K562 (cell line): ENCODE measurements at regions not wholly inside any gene's neighbourhood (a gene's known extent, or its start where the extent isn't known, plus 50 kb on each side); places are given as distances from the start of the nearest gene placed in this dataset.

Source experiments
- ATAC-seq: fragments of 200-7000 bp; cut with Tn5 transposase; 3 replicates; pipeline ENCODE4 v1.9.1; 2020; ENCODE audit warnings: moderate library complexity
- BruUV-seq: library from RNA; stranded (reverse); fragments of 400-500 nt; replicated peaks from 2 replicates; lab custom pipeline; 2021; lab: Mats Ljungman, UMichigan
- CTCF ChIA-PET: fragments of 300-600 bp; formaldehyde crosslinking; extraction: SDS; loops from one replicate; lab custom pipeline; 2021; ENCODE audit warnings: low intra/inter-chr PET ratio; lab: Yijun Ruan, JAX
- POLR2A ChIA-PET: fragments of 300-600, 350-650 bp; sonication (Branson Sonifier 250); formaldehyde crosslinking; extraction: SDS; loops from one replicate; lab custom pipeline; 2021; ENCODE audit warnings: antibody characterized with exemption, inconsistent platforms; lab: Yijun Ruan, JAX
- DNase-seq, 4 experiments: peaks; one replicate each; pipeline versions ENCODE4 v3.0.0 to v3.0.0-alpha.2; 2011 to 2018; ENCODE audit warnings: low spot score in 3 of 4, mixed read lengths in 3 of 4; ENCODE audit errors: extremely low read depth in 1 of 4
- FAIRE-seq: peaks from 2 replicates; lab custom pipeline; 2011; peaks lifted over from hg19 to GRCh38; lab: Jason Lieb, UNC
- H2AFZ ChIP-seq: 2 replicates; pipeline ENCODE4 v1.6.0; 2011; ENCODE audit warnings: low read depth, low read length, control low read depth, inconsistent platforms
- H3K27ac ChIP-seq: fragments of 200-600 bp; 3 replicates; pipeline ENCODE4 v1.8.0; 2011; ENCODE audit warnings: low read depth, mild to moderate bottlenecking, control low read depth, inconsistent platforms, low read length, moderate library complexity, mixed read lengths; ENCODE audit errors: extremely low read depth
- H3K27me3 ChIP-seq, 2 experiments: fragments of 300-600 bp in 1 of 2; 2 replicates in 1 of 2; 3 replicates in 1 of 2; pipeline versions ENCODE4 v1.6.0 to v1.8.0; 2011; ENCODE audit warnings: inconsistent platforms in 2 of 2, low read length in 2 of 2, mild to moderate bottlenecking in 1 of 2, mixed read lengths in 1 of 2, moderate library complexity in 1 of 2; ENCODE audit not compliant: control insufficient read depth in 2 of 2, insufficient read depth in 2 of 2
- H3K36me3 ChIP-seq: fragments of 300-600 bp; 3 replicates; pipeline ENCODE4 v1.8.0; 2011; ENCODE audit warnings: mild to moderate bottlenecking, low read length, inconsistent platforms; ENCODE audit not compliant: control insufficient read depth, insufficient read depth
- H3K4me1 ChIP-seq, 2 experiments: fragments of 200-600 bp in 1 of 2; replicated peaks in 1 of 2; 2 replicates in 1 of 2; 3 replicates in 1 of 2; pipeline versions ENCODE4 v1.5.1 to v1.8.0; 2011; ENCODE audit warnings: inconsistent platforms in 2 of 2, low read length in 2 of 2, mild to moderate bottlenecking in 1 of 2, mixed read lengths in 1 of 2, moderate library complexity in 1 of 2; ENCODE audit not compliant: control insufficient read depth in 2 of 2, insufficient read depth in 2 of 2
- H3K4me2 ChIP-seq: 2 replicates; pipeline ENCODE4 v1.6.1; 2011; ENCODE audit warnings: low read length, control low read depth, inconsistent platforms, mixed read lengths; ENCODE audit not compliant: insufficient read depth
- H3K4me3 ChIP-seq: fragments of 200-600 bp; sonication (generic), shearing (Covaris generic); 2 replicates; pipeline ENCODE4 v1.5.1; 2016; ENCODE audit warnings: control low read depth, inconsistent platforms
- H3K79me2 ChIP-seq: fragments of 200-600 bp; 3 replicates; pipeline ENCODE4 v1.8.0; 2011; ENCODE audit warnings: low read length, inconsistent platforms; ENCODE audit not compliant: control insufficient read depth, insufficient read depth
- H3K9ac ChIP-seq, 2 experiments: 2 replicates each; pipeline versions ENCODE4 v1.6.0 to v1.6.1; 2011; ENCODE audit warnings: low read depth in 2 of 2, low read length in 2 of 2, control low read depth in 1 of 2, inconsistent platforms in 1 of 2, mild to moderate bottlenecking in 1 of 2, mixed read lengths in 1 of 2; ENCODE audit not compliant: insufficient read depth in 1 of 2
- H3K9me1 ChIP-seq: one replicate; pipeline ENCODE4 v1.6.0; 2011; ENCODE audit warnings: inconsistent platforms, mild to moderate bottlenecking, low read length, moderate library complexity; ENCODE audit not compliant: control insufficient read depth, insufficient read depth
- H3K9me3 ChIP-seq: replicated peaks from 2 replicates; pipeline ENCODE4 v1.5.1; 2011; ENCODE audit warnings: low read depth, low read length, inconsistent platforms; ENCODE audit not compliant: control insufficient read depth, insufficient read depth
- H4K20me1 ChIP-seq: replicated peaks from 2 replicates; pipeline ENCODE4 v1.6.1; 2011; ENCODE audit warnings: low read length, inconsistent platforms, mixed read lengths; ENCODE audit not compliant: control insufficient read depth, insufficient read depth
- ZBED1 ChIP-seq: IDR thresholded peaks from 2 replicates; pipeline ENCODE4 v1.6.1; 2014
- ZNF780A ChIP-seq: fragments of 250-450 bp; sonication (Bioruptor Pico); IDR thresholded peaks from 2 replicates; pipeline ENCODE4 v1.5.0; 2021; ENCODE audit warnings: mild to moderate bottlenecking
- WGBS: fragments of 100-300 bp; shearing (Covaris generic); methylation state at CpG from one replicate; pipeline ENCODE4 v1.1.6; 2016; ENCODE audit warnings: low coverage, mixed read lengths; ENCODE audit not compliant: insufficient coverage; ENCODE audit errors: missing lambda C conversion rate; 5-methylcytosine and 5-hydroxymethylcytosine counted together
- in situ Hi-C: fragments of 300-500 bp; cut with MboI; formaldehyde crosslinking; loops from 4 replicates; pipeline ENCODE4 v1.15.0; 2018; ENCODE audit warnings: inconsistent platforms, mixed read lengths
- intact Hi-C: fragments of 100-400 bp; cut with micrococcal nuclease; formaldehyde crosslinking; loops from 2 replicates; pipeline ENCODE4 v1.14.2; 2022
- TF ChIP-seq, protein P1 (sequence below): fragments of 250-450 bp; sonication (Bioruptor Pico); IDR thresholded peaks from 2 replicates; pipeline ENCODE4 v1.8.0; 2021; ENCODE audit warnings: moderate library complexity, mild to moderate bottlenecking, inconsistent platforms
- TF ChIP-seq, protein P2 (sequence below), 2 experiments: fragments of 150-350 bp in 1 of 2; IDR thresholded peaks; 2 replicates each; pipeline ENCODE4 v1.6.1; 2012 to 2016; ENCODE audit warnings: low read depth in 2 of 2, low read length in 2 of 2, mild to moderate bottlenecking in 1 of 2, moderate library complexity in 1 of 2
- TF ChIP-seq, protein P3 (sequence below): IDR thresholded peaks from 2 replicates; pipeline ENCODE4 v1.6.1; 2011; ENCODE audit warnings: borderline replicate concordance, low read depth, mild to moderate bottlenecking, moderate library complexity, low read length; ENCODE audit not compliant: insufficient read depth, poor library complexity, severe bottlenecking

DNA sequence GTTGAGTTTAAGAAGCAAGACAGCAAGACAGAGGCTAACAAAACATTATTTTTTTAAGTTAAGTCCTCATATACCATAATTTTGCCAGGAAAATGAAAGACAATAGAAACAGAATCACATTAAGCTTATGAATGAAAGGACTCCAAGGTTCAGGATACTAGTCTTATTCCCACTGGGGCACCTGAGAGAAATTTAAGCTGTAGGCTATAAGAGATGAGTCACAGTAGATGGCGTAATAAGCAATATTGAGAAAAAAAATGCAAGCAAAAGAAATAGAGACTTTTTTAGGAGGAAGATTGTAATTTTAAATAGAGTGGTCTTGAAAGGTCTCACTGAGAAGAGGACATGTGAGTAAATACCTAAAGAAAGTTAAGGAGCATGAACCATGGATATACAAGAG is 57.1 kb upstream of the KIF2B start:
- TF ChIP-seq ZBED1 (no peak), ZNF780A (CRISPR knock-in tag) (no peak)
- TF ChIP-seq, protein P1, sequence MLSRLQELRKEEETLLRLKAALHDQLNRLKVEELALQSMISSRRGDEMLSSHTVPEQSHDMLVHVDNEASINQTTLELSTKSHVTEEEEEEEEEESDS: no peak
- TF ChIP-seq, protein P2, sequence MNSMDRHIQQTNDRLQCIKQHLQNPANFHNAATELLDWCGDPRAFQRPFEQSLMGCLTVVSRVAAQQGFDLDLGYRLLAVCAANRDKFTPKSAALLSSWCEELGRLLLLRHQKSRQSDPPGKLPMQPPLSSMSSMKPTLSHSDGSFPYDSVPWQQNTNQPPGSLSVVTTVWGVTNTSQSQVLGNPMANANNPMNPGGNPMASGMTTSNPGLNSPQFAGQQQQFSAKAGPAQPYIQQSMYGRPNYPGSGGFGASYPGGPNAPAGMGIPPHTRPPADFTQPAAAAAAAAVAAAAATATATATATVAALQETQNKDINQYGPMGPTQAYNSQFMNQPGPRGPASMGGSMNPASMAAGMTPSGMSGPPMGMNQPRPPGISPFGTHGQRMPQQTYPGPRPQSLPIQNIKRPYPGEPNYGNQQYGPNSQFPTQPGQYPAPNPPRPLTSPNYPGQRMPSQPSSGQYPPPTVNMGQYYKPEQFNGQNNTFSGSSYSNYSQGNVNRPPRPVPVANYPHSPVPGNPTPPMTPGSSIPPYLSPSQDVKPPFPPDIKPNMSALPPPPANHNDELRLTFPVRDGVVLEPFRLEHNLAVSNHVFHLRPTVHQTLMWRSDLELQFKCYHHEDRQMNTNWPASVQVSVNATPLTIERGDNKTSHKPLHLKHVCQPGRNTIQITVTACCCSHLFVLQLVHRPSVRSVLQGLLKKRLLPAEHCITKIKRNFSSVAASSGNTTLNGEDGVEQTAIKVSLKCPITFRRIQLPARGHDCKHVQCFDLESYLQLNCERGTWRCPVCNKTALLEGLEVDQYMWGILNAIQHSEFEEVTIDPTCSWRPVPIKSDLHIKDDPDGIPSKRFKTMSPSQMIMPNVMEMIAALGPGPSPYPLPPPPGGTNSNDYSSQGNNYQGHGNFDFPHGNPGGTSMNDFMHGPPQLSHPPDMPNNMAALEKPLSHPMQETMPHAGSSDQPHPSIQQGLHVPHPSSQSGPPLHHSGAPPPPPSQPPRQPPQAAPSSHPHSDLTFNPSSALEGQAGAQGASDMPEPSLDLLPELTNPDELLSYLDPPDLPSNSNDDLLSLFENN (IDR thresholded peaks at IDR 0.05; ENCODE audit: low read depth in 2 of 2, low read length in 2 of 2): no peak
- TF ChIP-seq, protein P3, sequence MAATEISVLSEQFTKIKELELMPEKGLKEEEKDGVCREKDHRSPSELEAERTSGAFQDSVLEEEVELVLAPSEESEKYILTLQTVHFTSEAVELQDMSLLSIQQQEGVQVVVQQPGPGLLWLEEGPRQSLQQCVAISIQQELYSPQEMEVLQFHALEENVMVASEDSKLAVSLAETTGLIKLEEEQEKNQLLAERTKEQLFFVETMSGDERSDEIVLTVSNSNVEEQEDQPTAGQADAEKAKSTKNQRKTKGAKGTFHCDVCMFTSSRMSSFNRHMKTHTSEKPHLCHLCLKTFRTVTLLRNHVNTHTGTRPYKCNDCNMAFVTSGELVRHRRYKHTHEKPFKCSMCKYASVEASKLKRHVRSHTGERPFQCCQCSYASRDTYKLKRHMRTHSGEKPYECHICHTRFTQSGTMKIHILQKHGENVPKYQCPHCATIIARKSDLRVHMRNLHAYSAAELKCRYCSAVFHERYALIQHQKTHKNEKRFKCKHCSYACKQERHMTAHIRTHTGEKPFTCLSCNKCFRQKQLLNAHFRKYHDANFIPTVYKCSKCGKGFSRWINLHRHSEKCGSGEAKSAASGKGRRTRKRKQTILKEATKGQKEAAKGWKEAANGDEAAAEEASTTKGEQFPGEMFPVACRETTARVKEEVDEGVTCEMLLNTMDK: no peak
- TF ChIP-seq, all 486 proteins: peak for 0
- Histone ChIP-seq H4K20me1 (no peaks in the 10 kb centered on the region), H3K4me1 (peaks cover 0 to 3% of the 10 kb centered on the region in 2 experiments; a peak in 2 of 5 replicates), H3K9me1 (no peaks in the 10 kb centered on the region), H3K9me3 (no peaks in the 10 kb centered on the region), H2AFZ (peak overlapping the region; percentile 46; the same call in 1 of the 2 replicates), H3K4me2 (no peak overlapping the region), H3K79me2 (no peaks in the 10 kb centered on the region), H3K27ac (no peak overlapping the region), H3K27me3 (no peaks in the 10 kb centered on the region), H3K36me3 (no peaks in the 10 kb centered on the region), H3K9ac (no peak overlapping the region), H3K4me3 (no peak overlapping the region)
- intact Hi-C loops (no loop called here), in situ Hi-C loops (loop anchor here (10.0 kb wide), 1 partner anchor 1111 kb away; no protein-coding TSS in a partner anchor)
- 50% methylated on average over 1 of the region's 1 CpG for WGBS
- ATAC-seq (no peak), FAIRE-seq (no peak), DNase-seq (no peak)
- ChIA-PET CTCF (no interaction called here), POLR2A (no interaction called here)
- BruUV-seq: no TSS peak
